Lower leg skin (tissue), 3 donors: ENCODE measurements at regions not wholly inside any gene's neighbourhood (a gene's known extent, or its start where the extent isn't known, plus 50 kb on each side); places are given as distances from the start of the nearest gene placed in this dataset.

Experiments
- POLR2A ChIP-seq, 2 donors: fragments of 450-650 bp; IDR thresholded peaks; one replicate each; pipeline ENCODE4 v1.6.1; 2016 to 2017; ENCODE audit warnings: antibody characterized with exemption in 2 of 2, mild to moderate bottlenecking in 1 of 2, moderate library complexity in 1 of 2
- TF ChIP-seq, protein P1 (sequence below), 3 donors: fragments of 450-650 bp; IDR thresholded peaks; one replicate each; pipeline ENCODE4 v1.5.1; 2016; ENCODE audit warnings: antibody characterized with exemption in 3 of 3, mild to moderate bottlenecking in 3 of 3, moderate library complexity in 2 of 3

DNA sequence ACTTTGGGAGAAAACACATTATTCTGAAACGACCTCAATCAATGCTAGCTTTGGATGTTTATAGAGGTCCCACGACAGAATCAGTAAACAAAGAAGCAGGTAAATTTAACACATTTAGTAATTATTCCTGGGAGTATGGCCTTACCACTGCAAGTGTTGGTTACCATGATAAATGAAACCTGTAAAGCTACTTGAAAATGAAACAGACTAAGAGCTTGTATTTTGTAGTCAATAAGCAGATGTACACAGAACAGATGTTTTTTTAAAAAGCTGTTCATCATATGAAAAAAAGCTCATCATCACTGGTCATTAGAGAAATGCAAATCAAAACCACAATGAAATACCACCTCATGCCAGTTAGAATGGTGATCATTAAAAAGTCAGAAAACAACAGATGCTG, 295.3 kb upstream of the XYLT1 start:
- no peak for TF ChIP-seq POLR2A (IDR thresholded peaks at IDR 0.05)
- TF ChIP-seq, protein P1, sequence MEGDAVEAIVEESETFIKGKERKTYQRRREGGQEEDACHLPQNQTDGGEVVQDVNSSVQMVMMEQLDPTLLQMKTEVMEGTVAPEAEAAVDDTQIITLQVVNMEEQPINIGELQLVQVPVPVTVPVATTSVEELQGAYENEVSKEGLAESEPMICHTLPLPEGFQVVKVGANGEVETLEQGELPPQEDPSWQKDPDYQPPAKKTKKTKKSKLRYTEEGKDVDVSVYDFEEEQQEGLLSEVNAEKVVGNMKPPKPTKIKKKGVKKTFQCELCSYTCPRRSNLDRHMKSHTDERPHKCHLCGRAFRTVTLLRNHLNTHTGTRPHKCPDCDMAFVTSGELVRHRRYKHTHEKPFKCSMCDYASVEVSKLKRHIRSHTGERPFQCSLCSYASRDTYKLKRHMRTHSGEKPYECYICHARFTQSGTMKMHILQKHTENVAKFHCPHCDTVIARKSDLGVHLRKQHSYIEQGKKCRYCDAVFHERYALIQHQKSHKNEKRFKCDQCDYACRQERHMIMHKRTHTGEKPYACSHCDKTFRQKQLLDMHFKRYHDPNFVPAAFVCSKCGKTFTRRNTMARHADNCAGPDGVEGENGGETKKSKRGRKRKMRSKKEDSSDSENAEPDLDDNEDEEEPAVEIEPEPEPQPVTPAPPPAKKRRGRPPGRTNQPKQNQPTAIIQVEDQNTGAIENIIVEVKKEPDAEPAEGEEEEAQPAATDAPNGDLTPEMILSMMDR (IDR thresholded peaks at IDR 0.05): no peak
